ENCODE measurements at regions not wholly inside any gene's neighbourhood (a gene's known extent, or its start where the extent isn't known, plus 50 kb on each side); places are given as distances from the start of the nearest gene placed in this dataset.

DNA sequence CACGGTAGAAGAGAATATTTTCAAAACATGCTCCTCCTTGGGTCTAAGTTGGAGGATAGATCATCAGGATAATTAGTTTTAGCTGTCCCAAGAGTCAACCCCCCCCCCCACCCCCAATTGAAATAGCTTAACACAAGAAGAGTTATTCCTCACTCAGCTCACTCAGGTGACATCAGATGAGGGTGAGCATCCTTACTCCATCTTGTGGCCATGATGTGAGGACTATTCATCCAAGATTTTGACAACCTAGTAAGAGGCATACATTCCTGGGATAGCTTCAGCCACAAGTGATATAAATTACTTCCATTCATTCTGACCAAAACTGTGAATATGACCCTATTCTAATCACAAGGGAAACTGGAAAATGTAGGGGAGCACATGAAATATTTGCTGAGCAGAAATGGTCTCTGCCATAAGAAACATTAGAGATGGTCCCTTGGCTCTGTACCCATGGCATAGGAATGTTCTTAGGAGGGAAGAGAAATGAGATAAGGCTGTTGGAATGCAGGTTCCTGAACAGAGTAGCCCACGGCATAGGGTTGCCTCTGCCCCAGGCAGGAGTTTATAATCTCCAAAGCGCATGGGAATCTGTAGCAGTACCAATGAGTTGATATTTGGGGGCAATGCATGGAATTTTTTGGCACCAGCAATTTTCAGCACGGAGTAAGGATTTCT is 257.2 kb downstream of the CYRIA start:
- DNase-seq = no peak

DNA sequence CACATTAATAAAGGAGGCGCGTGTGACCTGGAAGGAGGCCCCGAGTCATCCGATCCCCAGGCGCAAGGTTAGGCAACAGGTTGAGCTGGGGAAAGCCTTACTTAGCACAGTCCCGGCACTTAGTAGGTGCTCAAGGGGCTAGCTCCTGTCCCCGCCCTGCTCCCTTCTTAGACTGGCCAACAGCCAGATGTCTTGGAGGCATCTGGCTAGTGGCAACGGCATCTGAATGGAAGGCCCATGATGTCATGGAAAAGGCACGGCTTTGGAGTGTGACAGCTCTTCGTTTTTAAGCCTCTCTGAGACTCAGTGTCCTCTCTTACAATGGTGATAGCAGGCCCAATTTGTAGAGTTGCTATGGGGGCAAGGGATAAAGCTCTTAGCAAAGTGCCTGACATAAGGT is 258.3 kb downstream of the CYRIA start:
- DNase-seq = no peak

GRCh38 chr2:16406496-16407289 is 258.9 kb downstream of the CYRIA start:
- DNase-seq = no peak

GRCh38 chr2:16405551-16405950 is 260.1 kb downstream of the CYRIA start:
- DNase-seq = no peak

DNA sequence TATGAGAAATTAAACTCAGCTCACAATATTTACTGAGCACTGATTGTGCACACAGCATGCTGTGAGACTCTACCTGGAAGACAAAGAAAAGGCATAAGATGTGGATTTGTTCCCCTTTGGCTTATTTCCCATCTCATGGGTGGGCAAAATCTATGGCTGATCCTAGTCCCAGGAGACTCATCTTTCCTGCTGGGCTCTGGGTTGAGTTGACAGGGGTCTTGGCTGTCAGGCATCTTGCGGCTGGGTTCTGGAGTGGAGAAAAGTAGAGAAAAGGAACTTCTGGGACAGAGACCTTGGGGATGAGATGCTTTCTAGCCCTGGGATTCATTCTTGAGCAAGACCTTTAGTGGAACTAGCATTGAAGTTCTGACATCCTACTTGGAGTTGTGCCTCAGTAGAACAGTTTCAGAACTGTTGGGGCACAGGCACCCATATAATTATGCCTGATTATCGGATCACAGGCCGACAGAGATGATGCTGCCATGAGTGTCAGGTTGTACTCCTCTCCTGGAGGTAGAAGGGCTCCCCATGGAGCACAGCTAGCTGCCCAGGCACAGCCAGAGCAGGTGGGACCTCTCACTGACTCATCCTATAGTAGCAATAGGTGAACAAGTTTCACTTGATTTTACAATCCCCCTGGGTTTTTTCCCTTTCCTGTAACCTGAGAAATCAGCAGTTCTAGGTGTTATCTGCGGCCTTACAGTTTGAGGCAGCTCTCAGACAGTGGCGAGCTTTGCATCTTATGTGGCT is 260.9 kb downstream of the CYRIA start:
- DNase-seq = no peak

- no peak for DNase-seq
Observed at GRCh38 chr2:16404146-16404545, 261.5 kb downstream of the CYRIA start.

DNA sequence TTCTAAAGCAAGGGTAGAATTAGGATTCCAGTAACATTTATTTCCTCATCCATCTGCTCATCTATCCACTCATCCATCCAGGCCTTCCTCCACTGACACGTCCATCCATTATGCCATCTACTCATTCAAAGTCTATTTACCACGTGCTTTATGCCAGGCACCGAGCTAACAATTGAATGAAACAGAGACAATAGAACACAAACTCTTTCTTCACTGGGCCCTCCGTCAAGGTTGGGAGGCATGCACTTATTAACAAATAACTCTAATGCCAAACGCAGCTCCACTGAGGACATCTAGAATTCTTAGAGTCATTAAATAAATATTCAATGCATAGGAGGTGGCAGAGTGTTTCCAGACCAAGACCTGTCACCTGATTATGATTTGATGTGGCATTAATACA is 262.7 kb downstream of the CYRIA start:
- no peak for DNase-seq

DNA sequence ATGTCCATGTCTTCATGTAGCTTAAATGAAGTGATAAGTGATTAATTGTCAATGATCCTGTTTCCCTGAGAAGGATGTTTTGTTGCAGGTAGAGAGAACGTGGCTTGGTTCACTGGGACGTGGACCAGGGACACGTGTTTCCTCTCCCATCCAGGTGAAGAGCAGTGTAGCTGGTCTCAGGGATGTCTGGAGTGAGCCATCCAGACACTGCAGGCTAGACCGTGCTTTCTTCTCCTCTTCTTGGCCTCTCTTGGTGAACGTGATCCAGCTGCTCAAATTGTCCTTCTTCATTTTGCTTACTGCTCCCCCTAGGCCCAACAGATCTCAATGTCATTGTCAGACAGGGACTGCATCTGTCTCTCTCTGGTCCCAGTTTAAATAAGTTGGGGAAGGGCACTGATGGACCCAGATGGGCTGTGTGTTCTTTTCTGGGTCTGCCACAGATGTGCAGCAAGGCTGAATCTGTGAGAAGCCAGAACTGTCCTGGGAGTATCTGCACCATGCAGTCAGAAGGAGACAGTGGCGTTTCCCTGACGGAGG is 263.8 kb downstream of the CYRIA start:
- DNase-seq = no peak

- no peak for DNase-seq
Observed at GRCh38 chr2:16400127-16400623, 265.5 kb downstream of the CYRIA start.

- DNase-seq = no peak
Observed at GRCh38 chr2:16398486-16399043, 267.1 kb downstream of the CYRIA start.

GRCh38 chr2:16397681-16398475 is 267.8 kb downstream of the CYRIA start:
- DNase-seq = no peak

DNA sequence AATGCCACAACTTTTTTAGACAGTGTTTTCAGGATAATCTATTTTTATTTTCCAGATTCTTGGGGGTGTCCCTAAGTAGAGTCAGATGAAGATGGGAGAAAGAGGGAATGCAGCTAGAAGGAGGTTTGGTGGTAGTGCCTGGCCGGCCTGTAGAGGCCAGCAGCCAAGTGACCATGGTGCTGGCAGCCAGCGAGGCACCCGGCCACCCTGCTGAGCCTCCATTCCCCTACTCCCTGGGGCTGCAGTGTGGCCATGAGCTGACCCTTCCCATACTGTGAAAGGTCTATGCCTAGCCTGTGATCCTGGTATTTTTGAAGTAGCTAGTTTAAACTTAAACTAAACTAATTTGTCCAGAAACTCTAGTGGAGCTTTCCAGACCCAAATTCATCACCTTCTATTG is 268.6 kb downstream of the CYRIA start:
- no peak for DNase-seq

- no peak for DNase-seq
Observed at GRCh38 chr2:16396171-16396570, 269.5 kb downstream of the CYRIA start.

DNA sequence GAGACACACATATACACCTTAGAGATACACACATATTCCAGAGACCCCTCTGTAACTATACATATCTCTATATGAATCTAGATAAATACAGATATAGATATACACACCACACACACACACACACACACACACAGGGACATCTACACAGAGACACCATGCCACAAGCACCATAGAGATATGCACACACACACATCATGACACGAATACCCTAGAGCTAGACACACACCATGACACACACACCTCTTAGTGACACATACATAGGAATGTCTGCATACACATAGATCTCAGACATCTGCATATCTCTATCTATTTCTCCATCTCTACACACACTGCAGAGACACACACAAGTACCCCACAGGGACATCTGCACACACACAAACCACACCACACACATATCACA is 270.0 kb downstream of the CYRIA start:
- no peak for DNase-seq

GRCh38 chr2:16394986-16395550 is 270.6 kb downstream of the CYRIA start:
- DNase-seq = no peak

GRCh38 chr2:16394072-16394985 is 271.3 kb downstream of the CYRIA start:
- DNase-seq = no peak

DNA sequence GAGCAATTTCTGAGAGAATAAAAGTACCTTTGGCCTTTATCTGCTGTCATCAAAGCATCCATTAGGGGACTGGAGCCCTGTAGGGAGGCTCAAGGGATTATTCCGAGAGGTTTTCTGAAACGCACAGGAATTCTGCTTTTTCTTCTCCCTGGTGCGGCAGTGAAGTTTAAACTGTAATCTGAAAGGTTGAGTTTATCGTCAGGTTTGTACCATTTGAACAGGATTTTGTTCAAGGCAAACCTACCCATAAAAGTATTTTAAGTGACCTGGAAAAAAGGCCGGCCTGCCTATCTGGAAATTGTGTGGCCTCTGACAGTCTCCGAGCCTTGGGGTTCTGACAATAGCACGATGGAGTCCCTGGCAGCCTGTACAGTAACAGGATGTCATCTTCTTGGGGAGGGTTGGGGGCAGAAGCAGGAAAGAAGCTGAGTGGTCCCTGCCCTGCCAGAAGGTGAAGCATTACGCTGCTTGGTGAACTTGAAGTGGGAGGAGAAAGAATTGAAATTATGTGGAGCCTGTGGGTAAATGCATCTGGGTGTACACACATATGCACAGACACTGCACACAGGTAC is 272.0 kb downstream of the CYRIA start:
- DNase-seq = no peak

GRCh38 chr2:16392647-16393499 is 272.8 kb downstream of the CYRIA start:
- DNase-seq = no peak

- DNase-seq = no peak
Observed at GRCh38 chr2:16391986-16392385, 273.6 kb downstream of the CYRIA start.
